ENCODE measurements at regions not wholly inside any gene's neighbourhood (a gene's known extent, or its start where the extent isn't known, plus 50 kb on each side); places are given as distances from the start of the nearest gene placed in this dataset.

- no peaks in the 10 kb centered on the region for H3K36me3 ChIP-seq (replicated peaks)
- no peaks in the 10 kb centered on the region for H3K27me3 ChIP-seq (replicated peaks)
- in situ Hi-C loops (cut with HindIII; ENCODE audit: low pct_ligation_motif_present, low sequenced_read_pairs) = no loop called here
- DNase-seq = peak; percentile 4
- H3K4me3 ChIP-seq (ENCODE audit: low read depth, low read length) = no peak overlapping the region
- TF ChIP-seq, protein P1, sequence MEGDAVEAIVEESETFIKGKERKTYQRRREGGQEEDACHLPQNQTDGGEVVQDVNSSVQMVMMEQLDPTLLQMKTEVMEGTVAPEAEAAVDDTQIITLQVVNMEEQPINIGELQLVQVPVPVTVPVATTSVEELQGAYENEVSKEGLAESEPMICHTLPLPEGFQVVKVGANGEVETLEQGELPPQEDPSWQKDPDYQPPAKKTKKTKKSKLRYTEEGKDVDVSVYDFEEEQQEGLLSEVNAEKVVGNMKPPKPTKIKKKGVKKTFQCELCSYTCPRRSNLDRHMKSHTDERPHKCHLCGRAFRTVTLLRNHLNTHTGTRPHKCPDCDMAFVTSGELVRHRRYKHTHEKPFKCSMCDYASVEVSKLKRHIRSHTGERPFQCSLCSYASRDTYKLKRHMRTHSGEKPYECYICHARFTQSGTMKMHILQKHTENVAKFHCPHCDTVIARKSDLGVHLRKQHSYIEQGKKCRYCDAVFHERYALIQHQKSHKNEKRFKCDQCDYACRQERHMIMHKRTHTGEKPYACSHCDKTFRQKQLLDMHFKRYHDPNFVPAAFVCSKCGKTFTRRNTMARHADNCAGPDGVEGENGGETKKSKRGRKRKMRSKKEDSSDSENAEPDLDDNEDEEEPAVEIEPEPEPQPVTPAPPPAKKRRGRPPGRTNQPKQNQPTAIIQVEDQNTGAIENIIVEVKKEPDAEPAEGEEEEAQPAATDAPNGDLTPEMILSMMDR (IDR thresholded peaks at IDR 0.05; ENCODE audit: low read depth, low read length, missing control alignments) = peak; percentile 16
- H3K27ac ChIP-seq = no peak overlapping the region
These were observed 236.8 kb upstream of the TBC1D5 start for GRCh38 chr3:17979252-17979651.

- Histone ChIP-seq H3K4me3 (ENCODE audit: low read depth, low read length) (no peak overlapping the region), H3K27me3 (replicated peaks) (no peaks in the 10 kb centered on the region), H3K36me3 (replicated peaks) (no peaks in the 10 kb centered on the region), H3K27ac (no peak overlapping the region)
- in situ Hi-C loops (cut with HindIII; ENCODE audit: low pct_ligation_motif_present, low sequenced_read_pairs) = no loop called here
- TF ChIP-seq, protein P1 (IDR thresholded peaks at IDR 0.05; ENCODE audit: low read depth, low read length, missing control alignments) = peak; percentile 57
- DNase-seq = no peak
These were observed 231.9 kb upstream of the TBC1D5 start for GRCh38 chr3:17974206-17974841.

DNA sequence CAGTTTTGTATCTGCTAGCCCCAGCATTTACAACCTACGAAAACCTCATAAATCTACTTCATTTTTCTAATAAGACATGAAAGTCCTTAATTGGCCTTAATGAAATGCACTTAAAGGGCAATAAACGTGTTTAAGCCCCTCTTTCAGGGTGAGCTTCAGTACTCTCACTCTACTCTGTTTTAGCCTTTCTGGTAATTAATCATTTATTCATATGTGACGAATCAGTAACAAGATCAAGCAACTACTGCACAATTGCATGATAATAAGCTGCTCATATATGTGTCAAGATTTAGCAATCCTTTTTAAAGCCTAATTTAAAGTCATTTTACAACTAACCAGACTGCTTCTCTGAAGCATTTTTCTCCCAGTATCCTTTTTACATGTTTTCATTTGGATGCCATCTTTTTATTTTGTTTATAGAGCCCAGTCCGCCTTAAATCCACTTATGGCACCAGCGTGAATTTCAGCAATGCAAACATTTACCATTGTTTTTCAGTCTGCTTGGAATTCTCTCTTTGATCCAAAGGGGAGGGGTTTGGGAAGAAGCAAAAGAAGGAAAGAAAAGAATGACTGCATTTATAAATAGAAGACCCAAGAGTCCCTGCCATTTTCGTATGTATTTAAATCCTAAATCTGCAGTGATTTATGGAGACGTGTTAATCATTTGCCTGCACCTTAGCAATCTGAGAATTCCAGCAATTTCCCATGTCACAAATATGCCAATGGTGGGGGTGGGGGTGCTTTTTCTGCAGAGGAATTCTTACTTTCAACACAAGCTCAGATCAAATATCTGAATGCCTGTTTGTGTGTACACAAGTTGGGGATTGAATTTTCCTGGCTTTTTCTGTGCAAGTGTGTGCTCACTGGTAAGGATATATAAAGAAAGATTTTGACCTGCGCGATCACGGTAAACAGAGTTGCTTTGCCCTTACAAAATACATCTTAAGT is 230.8 kb upstream of the TBC1D5 start:
- H3K27ac ChIP-seq = no peak overlapping the region
- TF ChIP-seq, protein P1 (IDR thresholded peaks at IDR 0.05; ENCODE audit: low read depth, low read length, missing control alignments) = no peak
- no peaks in the 10 kb centered on the region for H3K36me3 ChIP-seq (replicated peaks)
- no peak overlapping the region for H3K4me3 ChIP-seq (ENCODE audit: low read depth, low read length)
- in situ Hi-C loops (cut with HindIII; ENCODE audit: low pct_ligation_motif_present, low sequenced_read_pairs) = no loop called here
- no peaks in the 10 kb centered on the region for H3K27me3 ChIP-seq (replicated peaks)
- no peak for DNase-seq

DNA sequence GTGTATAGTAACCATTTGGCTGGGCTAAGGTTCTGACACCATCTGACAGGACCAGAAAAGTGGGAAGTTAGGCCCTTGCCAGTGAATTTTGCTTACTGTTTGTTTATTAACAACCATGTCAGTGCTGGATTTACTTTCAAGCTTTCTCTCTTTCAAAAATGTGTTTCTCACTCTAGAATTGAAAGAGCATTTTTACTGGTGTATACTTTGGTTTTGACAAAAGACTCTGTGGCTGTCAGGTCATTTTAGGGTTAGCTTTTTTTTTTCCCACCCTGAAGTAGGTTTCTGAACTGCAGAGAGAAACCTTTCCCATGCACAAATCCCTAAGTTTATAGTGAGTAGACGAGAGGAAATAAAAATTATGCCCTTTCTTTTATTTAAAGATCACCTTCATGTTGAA is 230.0 kb upstream of the TBC1D5 start:
- TF ChIP-seq, protein P1 (IDR thresholded peaks at IDR 0.05; ENCODE audit: low read depth, low read length, missing control alignments) = no peak
- no peaks in the 10 kb centered on the region for H3K36me3 ChIP-seq (replicated peaks)
- in situ Hi-C loops (cut with HindIII; ENCODE audit: low pct_ligation_motif_present, low sequenced_read_pairs) = no loop called here
- no peak overlapping the region for H3K4me3 ChIP-seq (ENCODE audit: low read depth, low read length)
- H3K27ac ChIP-seq = no peak overlapping the region
- no peak for DNase-seq
- no peaks in the 10 kb centered on the region for H3K27me3 ChIP-seq (replicated peaks)

GRCh38 chr3:17972030-17972429 is 229.6 kb upstream of the TBC1D5 start:
- TF ChIP-seq, protein P1 (IDR thresholded peaks at IDR 0.05; ENCODE audit: low read depth, low read length, missing control alignments) = no peak
- no peak for DNase-seq
- H3K36me3 ChIP-seq (replicated peaks) = no peaks in the 10 kb centered on the region
- no peak overlapping the region for H3K27ac ChIP-seq
- in situ Hi-C loops (cut with HindIII; ENCODE audit: low pct_ligation_motif_present, low sequenced_read_pairs) = no loop called here
- no peak overlapping the region for H3K4me3 ChIP-seq (ENCODE audit: low read depth, low read length)
- no peaks in the 10 kb centered on the region for H3K27me3 ChIP-seq (replicated peaks)

Measured in brain microvascular endothelial cell (primary cell).